Ammon's horn (tissue), 1 donor: ENCODE measurements at regions not wholly inside any gene's neighbourhood (a gene's known extent, or its start where the extent isn't known, plus 50 kb on each side); places are given as distances from the start of the nearest gene placed in this dataset.
"Not testable (repeated sequence)": the region's sequence is repeated elsewhere in the genome, so short reads cannot be mapped to it uniquely, and the experiment has no call there.

ENCODE experiments used
- DNase-seq: peaks from one replicate; pipeline ENCODE4 v3.0.0-alpha.2; 2016; ENCODE audit warnings: low spot score

DNA sequence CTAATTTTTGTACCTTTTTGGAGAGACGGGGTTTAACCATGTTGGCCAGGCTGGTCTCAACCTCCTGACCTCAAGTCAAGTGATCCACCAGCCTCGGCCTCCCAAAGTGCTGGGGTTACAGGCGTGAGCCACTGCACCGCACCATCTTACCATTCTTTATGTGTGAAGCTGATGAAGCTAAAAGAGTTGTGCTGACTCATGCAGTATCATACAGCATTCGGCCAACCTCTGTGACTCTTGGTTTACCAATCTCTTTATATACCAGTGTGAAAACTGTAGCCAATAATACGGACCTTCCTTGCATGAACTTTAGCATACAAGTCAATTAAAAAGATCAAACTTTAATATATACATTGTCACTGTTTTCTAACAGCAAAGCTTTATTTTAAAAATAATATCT is 878.2 kb upstream of the MBL2 start:
- no peak for DNase-seq

DNA sequence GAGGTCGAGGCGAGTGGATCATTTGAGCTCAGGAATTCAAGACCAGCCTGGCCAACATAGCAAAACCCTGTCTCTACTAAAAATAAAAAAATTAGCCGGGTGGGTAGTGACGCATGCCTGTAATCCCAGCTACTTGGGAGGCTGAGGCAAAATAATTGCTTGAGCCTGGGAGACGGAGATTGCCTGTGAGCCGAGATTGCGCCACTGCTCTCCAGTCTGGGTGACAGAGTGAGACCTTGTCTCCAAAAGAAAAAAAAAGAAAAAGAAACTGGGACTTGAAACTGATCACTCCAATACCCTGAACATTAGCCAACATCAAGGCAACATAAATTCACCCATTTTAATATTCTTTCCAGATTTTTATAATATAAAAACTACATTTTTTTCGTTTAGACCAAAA is 874.6 kb upstream of the MBL2 start:
- DNase-seq: not testable (repeated sequence)

DNA sequence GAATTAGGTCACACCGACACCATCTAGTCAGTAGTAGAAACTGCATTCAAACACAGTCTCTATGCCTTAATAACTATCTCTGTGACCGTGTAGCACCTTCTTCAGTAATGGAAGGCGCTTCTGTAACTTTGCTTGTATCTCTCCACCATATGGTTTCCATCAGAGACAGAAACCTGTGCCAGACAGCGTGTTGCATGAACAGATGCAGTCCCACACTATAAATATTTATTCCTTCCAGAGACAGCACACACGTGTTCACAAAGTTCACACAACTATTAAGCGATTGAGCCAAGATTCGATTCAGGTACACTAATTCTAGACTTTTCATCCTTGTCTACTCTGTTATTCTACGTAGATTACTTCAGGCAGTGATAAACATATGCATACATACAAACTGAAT is 873.9 kb upstream of the MBL2 start:
- DNase-seq: no peak

DNA sequence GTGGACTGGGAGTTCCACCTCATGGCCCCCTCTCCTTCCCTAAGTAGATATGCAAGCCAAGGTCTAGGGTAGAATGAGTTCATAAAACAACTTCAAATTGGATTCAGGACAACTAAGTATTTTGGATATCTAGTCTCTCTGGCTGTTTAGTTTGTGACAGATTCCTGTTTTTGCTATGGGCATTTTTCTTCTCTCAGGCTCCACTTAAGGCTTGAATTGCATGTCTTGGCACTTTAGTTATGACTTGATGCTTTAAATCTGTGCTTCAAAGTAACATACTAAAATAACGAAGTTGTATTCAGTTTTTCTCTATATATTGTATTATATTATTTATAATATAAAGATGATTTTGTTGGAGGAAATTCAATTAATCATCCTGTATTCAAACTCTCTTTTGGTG is 873.4 kb upstream of the MBL2 start:
- DNase-seq: no peak

DNA sequence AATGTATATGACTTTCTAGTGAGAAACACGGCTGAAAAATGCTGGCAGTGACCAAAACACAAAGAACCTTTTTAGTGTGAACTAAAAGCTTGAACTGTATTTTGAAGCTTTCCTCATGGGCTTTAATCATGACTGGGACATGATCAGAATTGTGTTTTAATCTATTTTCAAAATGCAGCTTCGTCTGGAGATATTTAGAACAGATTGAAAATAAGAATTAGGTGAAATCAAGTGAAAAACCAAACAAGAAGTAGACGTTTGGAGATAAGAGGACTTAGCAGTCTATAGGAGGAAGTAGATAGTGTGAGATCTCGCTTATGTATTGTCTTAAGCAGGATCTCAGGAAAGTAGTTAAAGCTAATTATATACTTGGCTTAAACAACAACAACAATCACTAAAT is 865.4 kb upstream of the MBL2 start:
- DNase-seq: no peak

DNA sequence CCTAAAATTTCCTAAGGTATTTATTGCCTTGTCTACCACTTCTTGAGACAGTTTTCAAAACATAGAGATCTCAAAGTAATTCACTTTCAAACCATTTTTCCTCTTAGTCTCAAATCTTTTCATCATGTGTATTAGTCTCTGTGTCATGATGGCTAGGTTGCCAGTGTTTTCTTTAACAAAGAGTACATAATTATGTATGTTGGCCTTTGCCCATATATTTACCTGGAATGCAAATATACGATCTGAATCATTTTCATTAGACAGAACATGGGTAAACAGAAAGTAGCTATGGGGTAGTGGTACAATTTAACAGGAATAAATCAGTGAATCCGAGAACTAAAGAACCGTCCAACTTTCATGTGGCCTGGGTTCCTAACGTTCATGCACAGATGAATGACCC is 852.1 kb upstream of the MBL2 start:
- DNase-seq: no peak

DNA sequence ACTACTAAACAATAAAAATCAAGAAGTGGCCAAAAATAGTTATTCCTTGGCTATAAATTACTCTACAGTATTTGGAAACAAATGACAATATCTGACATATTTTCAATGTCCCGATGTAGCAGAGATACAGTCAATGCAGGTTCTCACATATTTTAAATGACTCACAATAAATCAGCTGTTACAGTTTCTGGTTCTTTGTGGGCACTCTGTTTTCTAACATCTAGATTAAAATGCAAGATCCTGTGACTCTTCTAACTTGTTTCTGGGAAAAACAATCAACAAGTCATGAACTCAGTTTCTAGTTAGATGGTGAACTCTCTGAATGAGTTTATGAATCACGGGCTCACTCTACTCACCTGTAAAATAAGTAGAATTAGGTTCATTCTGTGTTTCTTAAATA is 849.6 kb upstream of the MBL2 start:
- no peak for DNase-seq

DNA sequence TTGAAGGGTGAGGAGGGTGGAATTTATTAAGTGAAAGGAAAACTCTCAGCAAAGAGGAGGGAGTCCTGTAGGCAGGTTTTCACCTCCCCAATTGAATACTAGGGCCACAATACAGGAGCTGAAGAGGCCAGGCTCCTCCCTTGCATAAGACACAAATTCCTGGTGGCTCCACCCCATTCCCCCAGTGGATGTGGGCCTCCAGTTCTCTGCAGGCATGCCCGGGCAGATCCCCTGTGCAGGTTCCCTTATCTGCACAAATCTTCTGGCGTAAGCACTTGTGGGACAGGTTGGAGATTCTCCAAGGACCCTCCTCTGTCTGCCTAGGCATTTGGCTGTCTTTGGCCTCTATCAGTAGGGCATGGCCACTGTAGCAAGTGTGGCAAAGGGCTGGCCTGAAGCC is 847.1 kb upstream of the MBL2 start:
- no peak for DNase-seq

DNA sequence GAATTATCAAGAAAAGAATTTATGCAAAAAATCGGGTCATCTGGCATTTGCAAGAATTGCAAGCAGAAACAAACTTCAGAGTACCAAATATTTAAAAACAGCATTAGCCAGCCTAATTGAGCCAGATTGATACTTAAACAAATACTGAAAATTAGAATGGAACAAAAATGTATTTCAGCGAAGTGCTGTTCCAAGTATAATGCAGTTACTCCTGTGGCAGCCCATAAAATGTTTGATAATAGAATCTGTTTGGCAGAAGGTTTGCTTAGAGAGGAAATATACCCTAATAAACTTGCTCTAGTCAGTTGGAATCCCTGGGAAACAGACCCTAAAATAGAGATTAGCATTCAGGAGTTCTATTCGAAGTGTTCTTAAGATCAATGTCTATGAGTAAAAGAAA is 835.1 kb upstream of the MBL2 start:
- no peak for DNase-seq

DNA sequence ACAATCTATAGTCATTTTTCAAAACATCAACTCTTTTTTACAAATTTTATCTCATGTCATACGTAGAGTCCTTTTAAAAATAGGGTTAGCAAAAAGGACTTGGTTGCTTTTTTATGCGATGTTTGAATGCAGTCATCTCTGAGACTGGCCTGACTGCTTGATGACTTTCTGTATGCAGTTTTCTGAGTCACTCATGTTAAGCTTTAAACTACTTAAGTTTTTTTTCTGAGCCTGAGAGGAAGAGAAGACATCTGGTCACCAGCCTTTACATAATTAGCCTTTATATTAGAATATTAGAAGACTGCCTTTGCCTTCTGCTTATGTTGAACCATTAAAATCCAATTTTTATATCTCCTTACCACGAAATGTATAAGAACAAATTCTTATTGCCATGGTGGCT is 834.4 kb upstream of the MBL2 start:
- no peak for DNase-seq

DNA sequence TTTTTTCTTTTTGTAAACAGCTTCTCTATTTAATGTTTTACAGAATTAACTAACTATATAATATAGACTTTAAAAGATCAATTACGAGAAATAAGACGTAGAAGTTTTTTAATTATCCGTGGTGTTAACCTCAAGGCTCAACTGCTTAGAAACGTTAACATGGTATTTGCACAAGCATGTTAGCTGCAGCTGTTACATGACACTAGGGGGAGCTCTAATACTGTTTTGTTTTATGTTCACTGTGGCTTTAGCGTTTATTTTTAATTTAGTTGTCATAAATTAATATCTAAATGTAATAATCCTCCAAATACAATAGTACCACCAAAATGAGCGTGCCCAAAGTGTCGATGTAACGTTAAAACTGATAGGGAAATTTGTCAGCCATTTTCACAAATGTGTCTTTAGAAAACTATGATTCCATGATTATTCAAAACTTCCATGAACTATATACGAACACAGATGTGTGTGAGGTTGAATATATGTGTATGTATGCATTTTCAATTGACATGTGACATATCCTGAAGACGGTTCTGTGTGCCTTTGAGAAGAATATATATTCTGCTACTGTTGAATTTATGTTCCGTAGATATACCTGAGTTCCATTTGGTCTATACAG is 828.8 kb upstream of the MBL2 start:
- peak; percentile 59 for DNase-seq

DNA sequence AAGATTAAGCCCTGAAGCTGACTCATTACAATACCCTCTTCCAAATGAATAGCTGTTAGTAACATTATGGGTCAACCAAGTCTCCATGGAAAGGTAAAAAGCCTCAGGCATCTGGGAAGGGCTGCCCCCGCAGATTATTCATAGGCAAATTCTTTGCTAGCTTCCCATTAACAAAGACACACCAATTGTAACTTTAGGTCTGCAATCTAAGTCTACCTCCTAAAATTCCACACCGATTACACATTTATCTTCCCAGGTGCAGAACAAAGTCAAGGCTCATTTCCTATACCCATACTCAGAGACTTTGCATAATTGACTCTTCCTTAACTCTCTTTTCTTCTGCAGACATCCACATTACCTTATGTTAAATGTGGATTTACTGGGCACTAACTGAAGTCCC is 826.3 kb upstream of the MBL2 start:
- DNase-seq: no peak

DNA sequence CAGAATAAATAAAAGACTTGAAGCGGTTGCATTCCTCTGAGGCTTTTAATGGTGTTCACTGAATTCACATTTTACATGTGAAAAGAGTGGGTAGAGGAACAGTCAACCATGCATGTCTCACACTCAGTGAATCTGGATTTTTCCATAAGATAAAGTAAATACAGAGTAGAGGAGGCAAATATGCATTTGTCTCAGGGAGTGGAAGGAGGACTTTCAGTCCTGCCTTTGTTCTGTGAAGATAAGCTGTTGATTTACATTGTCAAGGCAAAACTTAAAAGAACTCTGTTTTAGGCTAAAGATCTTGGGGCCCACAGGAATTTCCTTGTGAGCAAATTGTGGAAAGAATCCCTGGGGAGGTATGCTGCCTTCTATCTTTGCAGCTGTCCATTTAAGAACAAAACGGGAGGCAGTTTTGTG is 825.3 kb upstream of the MBL2 start:
- no peak for DNase-seq

DNA sequence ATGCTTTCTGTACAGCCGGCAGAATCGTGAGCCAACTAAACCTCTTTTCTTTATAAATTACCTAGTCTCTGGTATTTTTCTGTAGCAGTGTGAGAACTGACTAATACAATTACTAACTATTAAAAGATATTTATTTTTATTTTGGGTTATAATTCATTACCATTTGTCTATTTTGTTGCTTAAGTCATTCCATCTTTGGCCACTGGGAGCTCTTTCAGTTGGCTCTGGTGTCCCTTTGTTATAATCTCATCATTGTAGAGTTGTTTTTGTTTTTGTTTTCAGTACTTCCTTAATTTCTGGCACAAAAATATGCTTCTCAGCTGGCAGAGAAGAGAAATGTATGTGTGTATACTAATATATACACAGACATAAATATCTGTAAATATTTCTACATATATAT is 807.9 kb upstream of the MBL2 start:
- no peak for DNase-seq

DNA sequence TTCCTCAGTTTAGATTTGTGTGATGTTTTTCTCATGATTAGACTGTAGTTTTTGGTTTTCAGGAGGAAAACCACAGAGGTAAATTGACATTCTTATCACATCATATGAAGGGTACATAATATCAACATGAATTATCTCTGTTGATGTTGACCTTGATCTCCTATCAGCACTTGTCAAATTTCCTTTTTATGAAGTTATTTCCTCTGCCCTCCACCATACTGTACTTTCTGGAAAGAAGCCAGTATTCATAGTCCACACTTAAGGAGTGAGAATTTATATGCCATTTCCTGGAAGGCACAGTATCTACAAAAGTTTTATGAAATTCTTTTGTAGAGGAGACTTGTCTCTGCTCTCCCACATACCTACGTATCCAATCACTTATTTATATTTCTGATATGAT is 807.2 kb upstream of the MBL2 start:
- no peak for DNase-seq

DNA sequence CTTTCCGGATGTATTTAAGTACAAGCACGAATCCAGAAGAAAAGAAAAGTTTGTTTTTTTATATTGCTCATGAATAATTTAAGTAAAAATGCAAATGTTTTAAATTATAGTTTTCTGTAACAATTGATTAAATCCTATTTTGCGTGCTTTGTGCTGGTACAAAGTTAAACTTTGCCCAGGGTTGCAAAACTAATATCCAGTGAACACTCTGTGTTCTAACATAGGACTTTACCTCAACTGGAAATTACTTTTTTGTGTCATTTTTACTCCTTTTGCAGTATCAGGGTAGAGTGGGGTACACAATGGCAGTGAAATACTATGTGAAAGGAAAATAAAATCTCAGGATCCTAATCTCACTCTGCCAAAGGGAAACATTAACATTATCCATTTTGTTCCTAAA is 801.4 kb upstream of the MBL2 start:
- no peak for DNase-seq

DNA sequence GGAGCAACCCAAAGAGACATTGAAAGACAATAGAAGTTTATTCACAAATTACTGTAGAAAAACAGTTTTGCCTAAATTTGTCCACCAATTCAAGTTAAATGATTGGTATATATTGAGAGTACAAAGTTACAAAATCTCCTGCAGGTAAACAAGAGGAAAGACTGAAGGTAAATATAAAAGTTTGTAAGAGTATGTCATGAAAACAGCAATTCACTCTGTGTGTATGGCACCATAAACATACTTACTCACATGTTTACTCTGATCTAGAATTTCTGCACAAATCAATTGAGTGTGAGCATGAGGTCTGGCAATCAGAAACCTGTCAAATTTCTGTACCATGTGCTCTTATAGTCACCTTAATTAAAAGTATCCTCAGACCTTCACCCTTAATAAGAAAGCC is 800.9 kb upstream of the MBL2 start:
- no peak for DNase-seq

DNA sequence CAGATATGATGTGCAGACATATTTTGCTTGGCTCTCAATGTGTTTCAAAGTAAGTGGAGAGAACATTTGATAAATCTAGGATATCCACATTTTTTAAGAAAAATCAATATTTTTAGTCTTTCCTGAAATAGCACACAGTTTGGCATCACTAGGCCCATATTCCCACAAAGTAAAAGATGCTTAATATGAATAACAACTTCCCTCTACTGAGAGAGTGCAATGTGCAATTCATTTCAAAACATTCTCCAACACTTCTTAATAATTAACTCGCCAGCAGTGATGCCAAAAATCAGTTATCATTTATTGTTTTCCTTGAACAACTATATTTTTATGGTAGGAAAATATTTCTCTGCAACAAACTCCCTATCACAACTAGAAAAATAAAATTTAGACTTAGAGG is 800.2 kb upstream of the MBL2 start:
- DNase-seq: no peak

DNA sequence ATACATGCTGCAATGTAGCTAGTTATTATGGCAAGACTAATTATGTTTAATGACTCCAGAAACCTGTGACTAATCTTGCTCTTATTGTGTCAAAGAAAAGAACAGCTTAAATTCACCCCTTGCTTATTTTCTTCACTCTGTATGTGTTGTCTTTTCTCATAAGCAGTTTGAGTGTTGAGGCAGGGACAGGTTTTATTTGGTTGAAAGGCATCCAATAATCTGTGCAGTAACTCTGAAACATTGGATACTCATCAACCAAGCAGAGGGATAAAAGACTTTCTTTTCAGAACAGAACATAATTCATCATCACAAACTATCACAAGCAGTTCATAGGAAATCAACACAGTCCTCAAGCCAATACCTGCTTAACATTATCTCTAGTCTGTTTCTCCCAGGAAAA is 797.6 kb upstream of the MBL2 start:
- peak; percentile 6 for DNase-seq

DNA sequence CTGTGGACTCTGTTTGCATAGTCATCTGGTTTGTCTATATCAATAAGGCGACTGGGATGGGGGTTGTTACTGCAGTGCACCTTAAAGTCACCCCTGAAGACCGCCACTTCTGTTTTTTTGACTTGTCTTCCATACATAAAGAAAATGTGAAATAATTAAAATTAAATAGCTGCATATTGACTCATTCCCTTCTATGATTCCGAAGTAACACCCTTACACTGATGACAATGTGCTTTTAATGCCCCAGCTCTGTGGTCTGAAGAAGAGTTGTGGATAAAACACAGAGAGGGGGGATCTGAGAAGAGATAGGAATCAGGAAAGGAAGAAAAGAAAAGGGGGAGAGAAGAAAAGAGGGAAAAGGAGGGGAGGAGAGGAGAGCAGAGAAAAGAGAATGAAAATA is 796.9 kb upstream of the MBL2 start:
- no peak for DNase-seq

DNA sequence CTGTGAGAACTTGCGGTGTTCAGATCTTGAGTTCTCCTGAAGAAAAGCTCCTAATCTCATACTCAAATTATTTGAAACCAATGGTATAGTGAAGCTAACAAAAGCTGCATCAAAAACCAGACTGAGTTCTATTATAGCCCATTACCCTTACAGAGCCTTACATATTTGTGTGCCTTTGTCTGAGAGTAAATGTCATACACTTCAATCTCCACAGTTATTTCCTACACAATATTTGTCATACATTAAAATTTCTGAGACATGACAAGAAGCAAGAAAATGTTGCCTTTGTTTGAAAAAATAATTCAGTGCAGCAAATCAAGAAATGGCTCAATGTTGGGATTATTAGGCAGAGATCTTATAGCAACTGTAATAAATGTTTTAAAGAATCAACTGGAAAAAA is 776.1 kb upstream of the MBL2 start:
- no peak for DNase-seq

DNA sequence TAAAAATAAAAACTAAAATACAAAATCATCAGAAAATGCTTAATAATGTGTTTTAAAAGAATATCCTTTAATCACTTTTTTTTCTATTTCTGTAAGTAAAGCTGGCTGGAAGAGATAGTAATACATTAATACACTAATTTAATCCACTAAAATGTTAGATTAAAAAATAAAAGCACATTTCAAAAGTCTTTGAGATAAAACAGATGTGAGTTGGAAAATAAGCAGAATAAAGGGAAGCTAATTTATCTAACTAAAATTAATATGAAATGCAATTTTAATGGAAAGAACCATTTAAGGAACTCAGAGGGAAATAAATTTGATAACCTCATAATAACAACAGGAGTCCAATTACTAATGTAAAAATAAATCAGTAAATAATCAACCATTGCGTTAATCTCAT is 774.8 kb upstream of the MBL2 start:
- DNase-seq: no peak

DNA sequence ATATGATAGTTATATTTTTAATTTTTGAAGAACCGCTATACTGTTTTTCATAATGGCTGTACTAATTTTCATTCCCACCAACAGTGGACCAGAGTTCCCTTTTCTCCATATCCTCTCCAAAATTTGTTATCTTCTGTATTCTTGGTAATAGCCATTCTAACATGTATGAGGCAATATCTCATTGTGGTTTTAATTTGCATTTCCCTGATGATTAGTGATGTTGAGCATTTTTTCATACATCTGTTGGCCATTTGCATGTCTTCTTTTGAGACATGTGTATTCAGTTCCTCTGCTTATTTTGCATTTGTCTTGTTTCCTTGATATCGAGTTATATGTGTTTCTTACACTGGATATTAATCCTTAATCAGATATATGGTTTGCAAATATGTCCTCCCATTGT is 770.8 kb upstream of the MBL2 start:
- no peak for DNase-seq

DNA sequence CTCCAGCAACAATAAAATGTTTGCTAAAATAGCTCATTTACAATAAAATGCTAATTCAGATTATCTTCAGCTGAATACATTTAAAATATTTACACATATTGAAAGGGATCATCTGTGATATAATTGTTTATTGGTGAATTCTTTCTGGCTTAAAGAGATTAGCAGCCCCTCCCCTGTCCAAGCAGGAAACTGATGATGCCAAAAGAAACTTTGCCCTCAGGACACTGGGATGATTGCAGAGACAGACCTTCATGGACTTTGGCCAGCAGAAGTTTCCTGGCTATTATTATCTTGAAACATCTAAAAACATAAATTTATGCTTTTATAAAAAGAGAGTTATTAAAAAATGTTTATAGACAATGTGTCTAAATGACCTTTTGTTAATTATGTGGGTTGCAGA is 764.9 kb upstream of the MBL2 start:
- no peak for DNase-seq

DNA sequence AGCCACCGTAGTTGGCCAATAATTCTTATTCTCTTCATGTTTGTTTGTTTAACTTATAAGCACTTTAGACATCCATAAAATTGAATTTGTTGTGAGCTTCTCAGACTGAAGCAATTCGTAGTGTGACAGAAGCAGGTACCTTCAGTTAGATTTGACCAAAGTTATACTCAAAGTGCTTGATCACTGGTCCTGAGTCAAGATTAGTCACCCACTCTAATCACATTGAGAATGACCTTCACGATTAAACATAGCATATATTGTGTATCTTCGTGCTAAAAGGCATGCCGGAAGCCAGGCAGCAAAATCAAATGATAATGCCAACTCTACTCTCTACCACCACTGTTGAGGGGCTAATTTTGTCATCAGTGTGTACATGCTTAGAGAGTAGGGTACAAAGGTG is 763.7 kb upstream of the MBL2 start:
- DNase-seq: no peak
